ENCODE measurements at regions not wholly inside any gene's neighbourhood (a gene's known extent, or its start where the extent isn't known, plus 50 kb on each side); places are given as distances from the start of the nearest gene placed in this dataset.

DNA sequence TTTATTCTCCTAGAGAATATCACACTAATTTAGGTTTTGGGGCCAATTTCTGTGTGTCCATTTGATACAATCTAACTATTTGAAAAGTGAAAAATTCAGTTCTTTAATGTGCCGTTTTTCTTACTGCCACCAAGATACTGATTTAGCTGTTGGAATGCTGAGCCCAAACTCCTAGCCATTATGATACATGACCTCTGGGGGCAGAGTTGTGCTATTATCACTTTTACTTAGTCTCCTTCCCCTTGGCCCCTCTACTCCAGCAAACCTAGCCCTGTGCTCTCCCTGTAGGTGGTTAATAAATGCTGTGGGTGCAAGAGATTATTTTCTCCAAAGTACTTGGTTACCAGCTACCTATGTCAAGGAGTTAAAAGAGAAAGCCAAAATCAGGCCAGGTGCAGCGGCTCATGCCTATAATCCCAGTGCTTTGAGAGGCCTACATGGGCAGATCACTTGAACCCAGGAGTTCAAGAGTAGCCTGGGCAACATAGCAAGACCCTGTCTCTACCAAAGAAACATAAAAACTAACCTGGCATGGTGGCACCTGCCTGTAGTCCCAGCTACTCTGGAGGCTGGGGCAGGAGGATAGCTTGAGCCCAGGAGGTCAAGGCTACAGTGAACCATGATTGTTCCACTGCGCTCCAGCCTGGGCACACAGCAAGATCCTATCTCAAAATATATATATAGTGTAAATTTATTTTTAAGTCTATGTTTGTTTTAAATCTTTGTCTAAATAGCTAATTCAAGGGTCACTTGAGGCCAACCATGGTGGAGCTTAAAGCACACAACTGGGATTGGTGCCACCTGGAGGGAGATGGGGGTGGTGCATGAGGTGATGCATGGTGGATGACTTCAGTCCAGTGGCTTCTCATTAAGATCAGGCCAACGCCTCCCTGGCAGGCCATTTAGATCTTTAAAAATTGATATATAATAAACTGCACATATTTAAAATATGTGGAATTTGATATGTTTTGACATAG, 193.2 kb upstream of the PLET1 start:
- peak in 2 of 3 donors; percentile 11 to 12 for DNase-seq
- H3K36me3 ChIP-seq (replicated peaks in 1 of 2; ENCODE audit: control insufficient read depth in 1 of 2, insufficient read depth in 2 of 2, low read length in 2 of 2) = no peaks in the 10 kb centered on the region
- H3K79me2 ChIP-seq (ENCODE audit: insufficient read depth, low read length) = no peaks in the 10 kb centered on the region
- H3K27me3 ChIP-seq (ENCODE audit: control insufficient read depth in 2 of 2, insufficient read depth in 2 of 2, low read length in 2 of 2) = no peaks in the 10 kb centered on the region
- Mint-ChIP-seq H3K4me1 (peaks cover 1% of the 10 kb centered on the region), H3K27ac (no peak overlapping the region), H3K27me3 (ENCODE audit: low read depth in 3 of 3) (peaks cover 0 to 4% (median 2%) of the 10 kb centered on the region in 3 donors), H3K36me3 (no peaks in the 10 kb centered on the region), H3K4me3 (no peak overlapping the region), H3K9me3 (peaks cover 0 to 3% (median 0%) of the 10 kb centered on the region in 7 donors)
- peak; percentile 43 for TF ChIP-seq CTCF (IDR thresholded peaks at IDR 0.05)
- H3K9me3 ChIP-seq (replicated peaks in 1 of 2; ENCODE audit: control insufficient read depth in 1 of 2, insufficient read depth in 1 of 2, low read length in 2 of 2) = peaks cover 0 to 4% of the 10 kb centered on the region in 2 donors
- H3K27ac ChIP-seq (ENCODE audit: low read depth in 1 of 2, low read length in 2 of 2) = no peak overlapping the region
- no peak overlapping the region for H3K4me3 ChIP-seq (replicated peaks in 1 of 3; ENCODE audit: low read depth in 2 of 3, low read length in 3 of 3)
- H3K4me1 ChIP-seq (ENCODE audit: control insufficient read depth in 1 of 2, insufficient read depth in 2 of 2, low read length in 2 of 2) = no peaks in the 10 kb centered on the region
- H4K20me1 ChIP-seq (ENCODE audit: insufficient read depth, low read length) = no peaks in the 10 kb centered on the region
- no peak overlapping the region for H3K9ac ChIP-seq (ENCODE audit: insufficient read depth, low read length, poor library complexity, severe bottlenecking)
- intact Hi-C loops (cut with micrococcal nuclease) = no loop called here
- no peak overlapping the region for H3K4me2 ChIP-seq (replicated peaks; ENCODE audit: extremely low read depth, low read length, poor library complexity, severe bottlenecking)
- H2AFZ ChIP-seq (ENCODE audit: insufficient read depth, low read depth, low read length, poor library complexity, severe bottlenecking) = no peak overlapping the region
- 80% methylated on average over 1 of the region's 4 CpGs for WGBS (ENCODE audit: insufficient coverage)

GRCh38 chr11:112454841-112455240, 194.2 kb upstream of the PLET1 start:
- no peak overlapping the region for H3K27ac ChIP-seq (ENCODE audit: low read depth in 1 of 2, low read length in 2 of 2)
- 100% methylated on average over 3 of the region's 4 CpGs for WGBS (ENCODE audit: insufficient coverage)
- H3K36me3 ChIP-seq (replicated peaks in 1 of 2; ENCODE audit: control insufficient read depth in 1 of 2, insufficient read depth in 2 of 2, low read length in 2 of 2) = no peaks in the 10 kb centered on the region
- no peaks in the 10 kb centered on the region for H3K4me1 ChIP-seq (ENCODE audit: control insufficient read depth in 1 of 2, insufficient read depth in 2 of 2, low read length in 2 of 2)
- H3K27ac Mint-ChIP-seq = no peak overlapping the region
- intact Hi-C loops (cut with micrococcal nuclease) = no loop called here
- no peaks in the 10 kb centered on the region for H3K79me2 ChIP-seq (ENCODE audit: insufficient read depth, low read length)
- peaks cover 2% of the 10 kb centered on the region for H3K4me1 Mint-ChIP-seq
- no peak for DNase-seq
- H4K20me1 ChIP-seq (ENCODE audit: insufficient read depth, low read length) = no peaks in the 10 kb centered on the region
- H3K9ac ChIP-seq (ENCODE audit: insufficient read depth, low read length, poor library complexity, severe bottlenecking) = no peak overlapping the region
- no peaks in the 10 kb centered on the region for H3K36me3 Mint-ChIP-seq
- no peak overlapping the region for H2AFZ ChIP-seq (ENCODE audit: insufficient read depth, low read depth, low read length, poor library complexity, severe bottlenecking)
- H3K27me3 Mint-ChIP-seq (ENCODE audit: low read depth in 3 of 3) = peaks cover 0 to 2% (median 1%) of the 10 kb centered on the region in 3 donors
- no peak overlapping the region for H3K4me2 ChIP-seq (replicated peaks; ENCODE audit: extremely low read depth, low read length, poor library complexity, severe bottlenecking)
- no peak for TF ChIP-seq CTCF (IDR thresholded peaks at IDR 0.05)
- H3K4me3 ChIP-seq (replicated peaks in 1 of 3; ENCODE audit: low read depth in 2 of 3, low read length in 3 of 3) = no peak overlapping the region
- no peaks in the 10 kb centered on the region for H3K27me3 ChIP-seq (ENCODE audit: control insufficient read depth in 2 of 2, insufficient read depth in 2 of 2, low read length in 2 of 2)
- H3K4me3 Mint-ChIP-seq = no peak overlapping the region
- peaks cover 0 to 4% of the 10 kb centered on the region in 2 donors for H3K9me3 ChIP-seq (replicated peaks in 1 of 2; ENCODE audit: control insufficient read depth in 1 of 2, insufficient read depth in 1 of 2, low read length in 2 of 2)
- peaks cover 0 to 3% (median 0%) of the 10 kb centered on the region in 7 donors for H3K9me3 Mint-ChIP-seq
